ENCODE measurements at regions not wholly inside any gene's neighbourhood (a gene's known extent, or its start where the extent isn't known, plus 50 kb on each side); places are given as distances from the start of the nearest gene placed in this dataset.
A peak's percentile ranks its signal among the peaks of the same experiment; 100 is the strongest.

DNA sequence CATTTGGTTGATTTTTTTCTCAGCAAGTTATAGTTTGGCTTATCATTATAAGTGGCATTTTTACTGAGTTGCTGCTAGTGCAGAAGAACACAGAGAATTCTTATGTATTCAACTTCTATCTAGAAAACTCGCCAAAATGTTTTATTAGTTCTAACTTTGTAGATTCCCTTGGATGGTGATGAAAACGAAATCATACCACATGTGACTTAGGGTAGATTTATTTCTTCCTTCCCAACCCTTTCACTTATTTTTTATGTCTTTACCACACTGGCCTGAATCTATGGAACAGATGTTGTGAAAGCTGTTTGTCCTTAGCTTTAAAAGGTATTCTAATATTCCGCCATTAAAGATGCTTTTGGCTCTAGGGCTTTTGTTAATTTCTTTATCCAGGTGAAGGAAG lies 503.3 kb upstream of the CFAP20DC start:
- peak; percentile 50 for DNase-seq (ENCODE audit: low read depth)
- H3K4me3 ChIP-seq (ENCODE audit: low read depth, low read length): no peak overlapping the region

DNA sequence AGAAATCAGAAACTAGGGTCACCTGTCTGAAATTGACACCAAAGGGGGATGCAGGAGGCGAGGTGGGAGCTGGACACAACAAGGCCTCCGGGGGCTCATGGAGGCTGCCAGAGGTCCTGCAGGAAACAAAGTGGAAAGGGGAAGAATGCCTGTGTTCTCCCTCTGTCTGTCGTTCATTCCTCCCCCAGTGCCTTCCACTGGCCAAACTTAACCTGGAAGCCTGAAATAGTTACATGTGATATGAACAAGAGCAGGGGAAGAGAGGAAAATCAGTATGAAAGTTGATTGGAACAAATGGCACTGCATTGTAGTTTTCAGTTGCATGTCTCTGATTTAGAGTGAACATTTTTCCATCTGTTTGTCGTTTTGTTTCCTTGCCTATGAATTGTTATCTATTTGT lies 502.0 kb upstream of the CFAP20DC start:
- no peak overlapping the region for H3K4me3 ChIP-seq (ENCODE audit: low read depth, low read length)
- DNase-seq (ENCODE audit: low read depth): no peak

GRCh38 chr3:59549962-59550361 lies 500.1 kb upstream of the CFAP20DC start:
- DNase-seq (ENCODE audit: low read depth): no peak
- no peak overlapping the region for H3K4me3 ChIP-seq (ENCODE audit: low read depth, low read length)

- no peak overlapping the region for H3K4me3 ChIP-seq (ENCODE audit: low read depth, low read length)
- no peak for DNase-seq (ENCODE audit: low read depth)
Observed at GRCh38 chr3:59547874-59548273, 498.0 kb upstream of the CFAP20DC start.

DNA sequence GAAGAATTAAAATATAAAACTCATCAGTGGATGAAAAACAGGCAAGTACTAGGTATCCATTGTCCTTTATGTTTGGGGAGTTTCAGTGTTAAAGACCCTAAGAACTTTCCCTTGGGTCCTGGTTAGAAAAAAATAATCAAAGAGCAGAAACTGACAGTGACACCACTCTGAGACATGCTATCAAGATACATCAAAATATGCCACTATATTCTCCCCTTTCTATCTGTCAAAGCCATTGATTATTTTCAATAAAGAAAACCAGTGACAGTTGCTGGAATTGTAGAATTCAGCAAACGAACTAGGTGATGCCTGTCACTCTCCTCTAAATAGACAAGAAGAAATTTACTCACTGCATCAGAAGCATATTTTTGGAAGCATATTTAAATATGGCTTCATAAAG lies 496.7 kb upstream of the CFAP20DC start:
- no peak for DNase-seq (ENCODE audit: low read depth)
- H3K4me3 ChIP-seq (ENCODE audit: low read depth, low read length): no peak overlapping the region

- no peak for DNase-seq (ENCODE audit: low read depth)
Observed at GRCh38 chr3:59545374-59545773, 495.5 kb upstream of the CFAP20DC start.

GRCh38 chr3:59542276-59542675 lies 492.5 kb upstream of the CFAP20DC start:
- no peak overlapping the region for H3K4me3 ChIP-seq (ENCODE audit: low read depth, low read length)
- no peak for DNase-seq (ENCODE audit: low read depth)

More at GRCh38 chr3:59545374-59545773, 495.5 kb upstream of the CFAP20DC start:
- H3K4me3 ChIP-seq (ENCODE audit: low read depth, low read length): no peak overlapping the region

- no peak for DNase-seq (ENCODE audit: low read depth)
- no peak overlapping the region for H3K4me3 ChIP-seq (ENCODE audit: low read depth, low read length)
Observed at GRCh38 chr3:59540696-59541095, 490.9 kb upstream of the CFAP20DC start.

- no peak overlapping the region for H3K4me3 ChIP-seq (ENCODE audit: low read depth, low read length)
- DNase-seq (ENCODE audit: low read depth): no peak
Observed at GRCh38 chr3:59540241-59540640, 490.4 kb upstream of the CFAP20DC start.

- no peak overlapping the region for H3K4me3 ChIP-seq (ENCODE audit: low read depth, low read length)
- no peak for DNase-seq (ENCODE audit: low read depth)
Observed at GRCh38 chr3:59538753-59539432, 489.1 kb upstream of the CFAP20DC start.

DNA sequence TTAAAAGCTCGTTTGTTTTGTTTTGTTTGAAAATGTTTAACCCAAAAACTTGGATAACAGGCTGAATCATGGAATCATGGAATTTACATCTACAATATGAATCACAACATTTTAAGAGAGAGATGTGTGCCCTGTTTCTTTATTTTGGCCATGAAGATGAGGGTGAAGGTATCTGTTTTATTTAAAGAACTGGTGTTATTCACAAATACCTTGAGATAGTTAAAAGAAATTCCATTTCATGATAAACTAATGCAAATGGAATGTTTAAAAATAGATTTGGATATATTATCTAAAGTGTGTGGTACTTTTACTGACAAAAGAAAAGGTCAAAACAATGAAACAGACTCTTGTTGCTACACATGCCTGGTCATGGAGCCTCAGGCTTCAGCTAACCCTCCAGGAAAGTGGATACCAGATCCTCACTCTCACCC lies 486.0 kb upstream of the CFAP20DC start:
- no peak overlapping the region for H3K4me3 ChIP-seq (ENCODE audit: low read depth, low read length)
- no peak for DNase-seq (ENCODE audit: low read depth)

DNA sequence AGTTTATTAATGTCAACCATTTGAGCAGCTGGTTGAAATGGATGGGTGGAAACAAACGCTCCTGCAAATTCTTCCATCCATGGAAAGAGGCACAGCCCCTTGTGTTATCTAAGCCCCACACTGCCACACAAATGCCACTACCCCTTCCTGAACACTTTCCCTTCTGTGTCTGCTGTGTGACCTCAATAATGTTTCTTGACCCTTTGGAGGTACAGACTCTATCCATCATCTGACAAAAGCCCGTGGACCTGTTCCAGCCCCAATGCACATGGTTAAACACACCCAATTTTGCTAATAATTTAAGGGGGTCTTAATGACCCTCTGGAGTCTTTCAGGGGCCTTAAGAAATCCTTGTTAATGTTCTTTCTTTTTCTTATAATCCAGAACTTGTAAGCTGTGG lies 482.2 kb upstream of the CFAP20DC start:
- no peak overlapping the region for H3K4me3 ChIP-seq (ENCODE audit: low read depth, low read length)
- DNase-seq (ENCODE audit: low read depth): no peak

DNA sequence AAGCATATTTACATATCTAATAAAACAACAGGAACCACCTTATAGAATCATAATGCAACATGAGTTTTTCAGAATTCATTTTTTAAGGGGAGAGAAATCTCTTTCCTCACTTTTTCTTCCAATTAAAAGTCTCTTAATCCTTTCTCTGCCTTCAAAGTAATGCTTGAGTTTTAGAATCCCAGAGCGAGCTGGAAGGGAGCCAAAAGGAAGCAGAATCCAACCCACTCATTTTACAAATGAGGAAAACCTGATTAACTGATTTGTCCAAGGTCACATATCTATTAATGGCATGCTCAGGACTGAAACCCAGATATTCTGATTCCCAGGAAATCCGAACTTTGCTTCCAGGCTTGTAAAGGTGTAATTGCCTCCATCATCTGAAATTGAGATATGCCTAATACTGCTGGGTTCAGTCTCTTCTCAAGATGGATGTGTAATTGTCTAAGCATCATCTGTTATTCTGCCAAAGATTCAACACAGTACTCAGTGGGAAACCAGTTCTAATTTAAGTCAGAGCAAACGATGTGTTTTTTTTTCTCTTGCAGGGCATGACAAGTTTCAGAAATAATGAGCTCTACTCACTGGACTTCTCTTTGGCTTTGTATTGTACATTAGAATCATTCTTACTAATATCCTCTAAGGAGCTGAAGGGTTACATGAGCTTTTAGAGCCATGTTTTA lies 481.4 kb upstream of the CFAP20DC start:
- DNase-seq (ENCODE audit: low read depth): no peak
- H3K4me3 ChIP-seq (ENCODE audit: low read depth, low read length): no peak overlapping the region

DNA sequence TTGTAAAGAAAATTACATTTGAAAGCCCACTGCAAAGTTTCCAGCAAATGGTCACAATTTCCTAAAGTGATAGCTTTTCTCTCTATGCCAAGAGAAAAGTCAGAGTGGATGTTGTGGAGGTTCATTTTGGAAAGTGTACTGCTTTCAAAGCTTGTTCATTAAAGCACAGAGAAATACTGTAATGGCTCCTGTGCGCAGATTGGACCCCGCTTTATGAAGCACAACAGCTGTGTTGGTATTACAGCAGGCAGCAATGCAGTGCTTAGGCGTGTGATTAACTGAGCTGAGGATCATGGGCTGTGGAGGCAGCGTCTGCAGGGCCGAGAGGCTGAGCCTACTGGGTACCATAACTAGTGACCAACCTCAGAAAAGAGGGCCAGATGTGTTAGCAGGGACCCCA lies 478.4 kb upstream of the CFAP20DC start:
- no peak overlapping the region for H3K4me3 ChIP-seq (ENCODE audit: low read depth, low read length)
- no peak for DNase-seq (ENCODE audit: low read depth)

DNA sequence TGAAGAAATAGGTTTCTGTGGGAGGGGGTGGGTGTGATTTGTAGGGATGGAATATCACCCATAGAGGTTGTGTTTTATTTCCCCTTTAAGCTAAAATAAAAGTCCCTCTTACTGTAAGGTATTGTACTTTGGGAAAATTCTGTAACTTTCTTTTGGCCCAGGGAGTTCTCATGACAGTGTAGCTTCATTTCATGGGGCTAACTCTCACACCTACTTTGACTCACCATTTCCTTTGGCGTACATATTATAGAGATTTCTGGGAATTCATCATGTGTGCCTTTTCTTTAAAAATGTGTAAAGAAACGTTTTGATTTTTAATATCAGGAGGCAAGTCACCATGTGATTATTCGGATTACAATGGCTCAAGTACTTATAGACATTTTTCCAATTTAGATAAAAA lies 477.7 kb upstream of the CFAP20DC start:
- H3K4me3 ChIP-seq (ENCODE audit: low read depth, low read length): no peak overlapping the region
- DNase-seq (ENCODE audit: low read depth): no peak

DNA sequence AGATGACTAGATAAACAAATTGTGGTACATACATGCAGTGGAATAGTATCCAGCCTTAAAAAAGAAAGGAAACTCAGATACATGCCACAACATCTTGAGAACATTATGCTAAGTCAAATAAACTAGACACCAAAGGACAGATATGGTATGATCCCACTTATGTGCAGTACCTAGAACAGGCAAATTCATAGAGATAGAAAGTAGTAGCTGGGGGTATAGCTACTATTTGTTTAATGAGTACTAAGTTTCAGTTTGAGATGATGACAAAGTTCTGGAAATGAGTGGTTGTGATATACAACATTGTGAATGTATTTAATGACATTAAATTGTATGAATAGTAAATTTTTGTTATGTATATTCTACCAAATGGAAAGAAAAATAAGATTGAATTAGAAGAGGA lies 477.2 kb upstream of the CFAP20DC start:
- no peak for DNase-seq (ENCODE audit: low read depth)
- no peak overlapping the region for H3K4me3 ChIP-seq (ENCODE audit: low read depth, low read length)

DNA sequence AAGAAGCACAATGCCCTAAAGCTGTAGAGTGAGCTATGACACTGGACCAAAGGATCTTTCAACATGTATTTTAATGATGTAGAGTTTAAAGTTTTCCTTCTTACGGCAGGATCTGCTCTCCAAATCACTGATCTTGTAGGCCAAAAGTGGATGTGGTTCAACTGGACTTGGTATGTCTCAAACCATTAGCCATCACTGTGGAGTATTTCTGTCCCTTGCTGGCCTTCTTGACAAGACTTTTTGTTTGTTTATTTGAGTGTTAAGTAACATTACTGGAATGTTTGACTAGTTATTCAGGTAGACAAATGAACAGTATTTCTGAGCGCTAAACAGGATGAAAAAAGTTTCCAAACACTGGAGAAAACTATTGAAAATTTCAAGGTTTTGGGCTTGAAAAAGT lies 472.7 kb upstream of the CFAP20DC start:
- no peak for DNase-seq (ENCODE audit: low read depth)
- no peak overlapping the region for H3K4me3 ChIP-seq (ENCODE audit: low read depth, low read length)

DNA sequence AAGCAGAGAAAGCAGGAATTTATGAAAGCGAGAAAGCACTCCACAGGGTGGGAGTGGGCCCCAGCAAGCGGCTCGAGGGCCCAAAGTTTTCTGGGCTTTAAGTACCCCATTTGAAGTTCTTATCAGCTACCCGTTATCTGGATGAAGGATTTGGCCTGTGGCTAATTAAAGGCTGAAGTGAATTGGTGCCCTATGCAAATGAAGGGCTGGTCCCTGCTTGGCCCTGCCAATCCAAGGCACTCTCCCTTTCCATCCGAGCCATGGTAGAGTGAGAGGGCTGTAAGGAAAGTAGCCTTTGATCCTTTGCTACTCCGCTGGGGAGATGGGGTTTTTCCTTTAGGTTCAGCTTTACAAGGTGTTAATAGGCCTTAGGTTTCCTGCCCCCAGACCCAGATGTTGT lies 469.3 kb upstream of the CFAP20DC start:
- no peak overlapping the region for H3K4me3 ChIP-seq (ENCODE audit: low read depth, low read length)
- no peak for DNase-seq (ENCODE audit: low read depth)

DNA sequence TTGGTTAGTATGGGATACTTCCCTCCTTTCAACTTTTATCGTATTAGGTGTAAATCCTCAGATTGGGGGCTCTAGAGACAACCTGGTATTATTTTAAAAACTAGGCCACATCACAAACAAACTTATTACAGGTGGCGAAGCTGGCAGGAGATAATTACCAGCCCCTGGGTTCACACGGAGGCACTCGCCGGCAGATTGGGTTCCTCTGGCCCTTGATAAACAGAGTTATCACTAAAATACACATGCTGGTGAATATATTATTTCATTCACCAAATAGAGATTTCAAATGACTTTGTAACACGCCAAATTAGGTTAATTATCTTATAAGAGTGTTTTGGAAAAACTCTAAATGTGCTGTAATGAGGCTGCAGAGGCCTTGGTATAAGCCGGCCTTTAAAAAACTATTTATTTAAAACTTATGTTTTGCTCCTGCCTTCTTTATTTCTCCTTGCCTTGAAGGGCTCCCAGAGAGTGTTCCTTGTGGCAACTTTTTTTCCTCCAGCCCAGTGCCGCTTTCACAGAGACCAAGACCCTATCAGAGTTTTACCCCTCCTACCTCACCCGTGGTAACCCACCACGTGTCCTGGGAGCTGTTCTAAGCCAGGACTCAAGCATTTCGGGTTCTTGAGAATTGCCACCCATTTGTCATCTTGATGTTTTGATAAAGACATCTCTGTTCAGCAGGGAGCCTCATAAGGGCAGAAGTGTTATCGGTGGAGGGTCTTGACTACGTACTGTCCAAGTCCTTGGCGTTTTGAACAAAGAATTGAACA lies 468.6 kb upstream of the CFAP20DC start:
- no peak for DNase-seq (ENCODE audit: low read depth)
- no peak overlapping the region for H3K4me3 ChIP-seq (ENCODE audit: low read depth, low read length)

GRCh38 chr3:59517388-59517787 lies 467.6 kb upstream of the CFAP20DC start:
- H3K4me3 ChIP-seq (ENCODE audit: low read depth, low read length): no peak overlapping the region
- no peak for DNase-seq (ENCODE audit: low read depth)

DNA sequence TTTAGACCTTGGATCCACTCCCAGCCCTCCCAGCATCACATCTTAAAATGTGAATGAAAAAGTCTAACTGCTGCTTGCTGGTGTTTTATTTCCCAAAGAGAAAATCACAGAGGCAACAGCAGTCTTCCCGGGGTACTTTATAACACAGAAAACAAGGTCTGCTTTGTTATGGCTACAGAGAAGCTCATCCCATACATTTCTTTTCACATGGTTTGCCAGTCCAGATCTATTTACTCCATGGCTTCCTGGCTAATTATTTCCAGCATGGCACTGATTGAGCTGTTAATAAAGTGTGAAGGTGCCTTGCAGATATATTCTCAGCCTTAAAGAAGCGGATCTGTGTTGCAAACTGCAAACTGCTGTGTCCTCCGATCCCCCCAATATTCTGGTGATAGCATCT lies 466.1 kb upstream of the CFAP20DC start:
- no peak overlapping the region for H3K4me3 ChIP-seq (ENCODE audit: low read depth, low read length)
- DNase-seq (ENCODE audit: low read depth): no peak

Measured in skeletal muscle cell (primary cell).